Body of pancreas (tissue), 4 donors: ENCODE measurements at regions not wholly inside any gene's neighbourhood (a gene's known extent, or its start where the extent isn't known, plus 50 kb on each side); places are given as distances from the start of the nearest gene placed in this dataset.

Source experiments
- ATAC-seq: fragments of 150-250 bp; one replicate; pipeline ENCODE4 v1.9.1; 2016
- DNase-seq, 4 donors: peaks; one replicate each; pipeline ENCODE4 v3.0.0-alpha.2; 2019
- H3K27ac ChIP-seq, 4 donors: fragments of 200-600 bp; sonication (generic); 1 replicate in 3 of 4; 2 replicates in 1 of 4; pipeline versions ENCODE4 v1.5.1 to v1.6.1; 2016 to 2019; ENCODE audit warnings: mild to moderate bottlenecking in 1 of 4, mixed read lengths in 1 of 4, moderate library complexity in 1 of 4
- H3K27me3 ChIP-seq, 2 donors: fragments of 200-600 bp; sonication (generic); one replicate each; pipeline ENCODE4 v1.6.0; 2016; ENCODE audit warnings: mild to moderate bottlenecking in 1 of 2
- H3K36me3 ChIP-seq, 2 donors: fragments of 200-600 bp; sonication (generic); replicated peaks in 1 of 2; 2 replicates each; pipeline ENCODE4 v1.5.1; 2016; ENCODE audit warnings: low read depth in 2 of 2; ENCODE audit not compliant: insufficient read depth in 1 of 2
- H3K4me1 ChIP-seq: fragments of 200-600 bp; sonication (generic); one replicate; pipeline ENCODE4 v1.6.0; 2016
- H3K4me3 ChIP-seq, 2 donors: fragments of 200-600 bp; sonication (generic); 1 replicate in 1 of 2; 2 replicates in 1 of 2; pipeline ENCODE4 v1.5.1; 2016 to 2019
- H3K9me3 ChIP-seq, 3 donors: fragments of 200-600 bp; sonication (generic); 1 replicate in 2 of 3; 2 replicates in 1 of 3; pipeline ENCODE4 v1.5.1; 2016
- CTCF ChIP-seq, 7 experiments: fragments of 450-650 bp in 4 of 7; fragments of 200-600 bp in 3 of 7; sonication (generic) in 3 of 7; IDR thresholded peaks; one replicate each; pipeline ENCODE4 v1.5.1; 2016 to 2019; ENCODE audit warnings: antibody characterized with exemption in 7 of 7
- POLR2A ChIP-seq, 3 donors: fragments of 450-650 bp; IDR thresholded peaks; one replicate each; pipeline ENCODE4 v1.6.1; 2016; ENCODE audit warnings: antibody characterized with exemption in 3 of 3, mild to moderate bottlenecking in 2 of 3
- WGBS, 2 donors: methylation state at CpG; one replicate each; pipeline ENCODE4 v1.1.5; 2017; 5-methylcytosine and 5-hydroxymethylcytosine counted together
- intact Hi-C: fragments of 100-400 bp; cut with DNase I; formaldehyde crosslinking; loops from one replicate; pipeline ENCODE4 v1.15.1; 2023

- H3K27ac ChIP-seq: no peak overlapping the region
- intact Hi-C loops: no loop called here
- H3K36me3 ChIP-seq: no peaks in the 10 kb centered on the region
- no peak for ATAC-seq
- TF ChIP-seq CTCF (IDR thresholded peaks at IDR 0.05): no peak
- TF ChIP-seq POLR2A (IDR thresholded peaks at IDR 0.05): no peak
- 47 to 60% methylated on average over 14 to 20 of the region's 20 CpGs for WGBS, 2 donors
- H3K4me1 ChIP-seq: no peaks in the 10 kb centered on the region
- DNase-seq: no peak
- no peak overlapping the region for H3K4me3 ChIP-seq
- no peaks in the 10 kb centered on the region for H3K27me3 ChIP-seq
- no peaks in the 10 kb centered on the region for H3K9me3 ChIP-seq
Observed at GRCh38 chr7:35331730-35332678, 78.1 kb upstream of the TBX20 start.

- 41 to 61% methylated on average over 1 of the region's 1 CpG for WGBS, 2 donors
- no peaks in the 10 kb centered on the region for H3K9me3 ChIP-seq
- H3K27ac ChIP-seq: no peak overlapping the region
- ATAC-seq: no peak
- no peaks in the 10 kb centered on the region for H3K27me3 ChIP-seq
- intact Hi-C loops: no loop called here
- DNase-seq: no peak
- H3K4me1 ChIP-seq: no peaks in the 10 kb centered on the region
- no peak for TF ChIP-seq POLR2A (IDR thresholded peaks at IDR 0.05)
- no peak for TF ChIP-seq CTCF (IDR thresholded peaks at IDR 0.05)
- no peak overlapping the region for H3K4me3 ChIP-seq
- H3K36me3 ChIP-seq: no peaks in the 10 kb centered on the region
Observed at GRCh38 chr7:35329026-35329425, 75.1 kb upstream of the TBX20 start.

- no peak overlapping the region for H3K4me3 ChIP-seq
- TF ChIP-seq CTCF (IDR thresholded peaks at IDR 0.05) (no peak), POLR2A (IDR thresholded peaks at IDR 0.05) (no peak)
- no peaks in the 10 kb centered on the region for H3K27me3 ChIP-seq
- no peak for ATAC-seq
- no peak overlapping the region for H3K27ac ChIP-seq
- DNase-seq: no peak
- intact Hi-C loops: no loop called here
- WGBS, 2 donors: 28 to 35% methylated on average over 4 of the region's 4 CpGs
- no peaks in the 10 kb centered on the region for H3K4me1 ChIP-seq
- no peaks in the 10 kb centered on the region for H3K9me3 ChIP-seq
- no peaks in the 10 kb centered on the region for H3K36me3 ChIP-seq
Observed at GRCh38 chr7:35319606-35320005, 65.7 kb upstream of the TBX20 start.

- intact Hi-C loops: no loop called here
- Histone ChIP-seq H3K27me3 (no peaks in the 10 kb centered on the region), H3K27ac (no peak overlapping the region), H3K4me3 (no peak overlapping the region), H3K36me3 (no peaks in the 10 kb centered on the region), H3K9me3 (no peaks in the 10 kb centered on the region), H3K4me1 (no peaks in the 10 kb centered on the region)
- 70 to 79% methylated on average over 1 of the region's 1 CpG for WGBS, 2 donors
- ATAC-seq: no peak
- TF ChIP-seq POLR2A (IDR thresholded peaks at IDR 0.05) (no peak), CTCF (IDR thresholded peaks at IDR 0.05) (no peak)
- no peak for DNase-seq
Observed at GRCh38 chr7:35316549-35316948, 62.6 kb upstream of the TBX20 start.

GRCh38 chr7:35315517-35315916, 61.6 kb upstream of the TBX20 start:
- no peaks in the 10 kb centered on the region for H3K9me3 ChIP-seq
- no peaks in the 10 kb centered on the region for H3K4me1 ChIP-seq
- H3K27me3 ChIP-seq: no peaks in the 10 kb centered on the region
- no peak for ATAC-seq
- H3K4me3 ChIP-seq: no peak overlapping the region
- H3K27ac ChIP-seq: no peak overlapping the region
- intact Hi-C loops: no loop called here
- TF ChIP-seq POLR2A (IDR thresholded peaks at IDR 0.05) (no peak), CTCF (IDR thresholded peaks at IDR 0.05) (no peak)
- DNase-seq: no peak
- WGBS, 2 donors: 72 to 90% methylated on average over 2 of the region's 2 CpGs
- no peaks in the 10 kb centered on the region for H3K36me3 ChIP-seq
